H9 (cell line): ENCODE measurements at regions not wholly inside any gene's neighbourhood (a gene's known extent, or its start where the extent isn't known, plus 50 kb on each side); places are given as distances from the start of the nearest gene placed in this dataset.

ENCODE experiments used
- DNase-seq: peaks from one replicate; pipeline ENCODE4 v3.0.0-alpha.2; 2017
- H2AFZ ChIP-seq: one replicate; pipeline ENCODE4 v1.6.1; 2013; ENCODE audit warnings: mild to moderate bottlenecking, low read length, control low read depth, moderate library complexity
- H2AK5ac ChIP-seq: 2 replicates; pipeline ENCODE4 v1.6.1; 2013; ENCODE audit warnings: low read length, control low read depth, mixed read lengths; ENCODE audit not compliant: insufficient read length
- H2BK120ac ChIP-seq: one replicate; pipeline ENCODE4 v1.6.1; 2013; ENCODE audit warnings: low read depth, mild to moderate bottlenecking, low read length, control low read depth, inconsistent platforms; ENCODE audit not compliant: poor library complexity, severe bottlenecking
- H2BK12ac ChIP-seq: 2 replicates; pipeline ENCODE4 v1.6.1; 2013; ENCODE audit warnings: low read length, control low read depth, mixed read lengths, low read depth; ENCODE audit not compliant: insufficient read length
- H2BK15ac ChIP-seq: 2 replicates; pipeline ENCODE4 v1.6.1; 2013; ENCODE audit warnings: low read depth, low read length, control low read depth
- H2BK20ac ChIP-seq: one replicate; pipeline ENCODE4 v1.6.1; 2013; ENCODE audit warnings: low read depth, mild to moderate bottlenecking, low read length, control low read depth, inconsistent platforms; ENCODE audit not compliant: poor library complexity, severe bottlenecking
- H2BK5ac ChIP-seq: 2 replicates; pipeline ENCODE4 v1.6.1; 2013; ENCODE audit warnings: low read length, control low read depth, mixed read lengths; ENCODE audit not compliant: insufficient read length
- H3K14ac ChIP-seq: 2 replicates; pipeline ENCODE4 v1.6.1; 2013; ENCODE audit warnings: low read length, control low read depth; ENCODE audit not compliant: insufficient read depth
- H3K18ac ChIP-seq: 2 replicates; pipeline ENCODE4 v1.6.1; 2013; ENCODE audit warnings: low read depth, mild to moderate bottlenecking, mixed read lengths, low read length, control low read depth; ENCODE audit not compliant: insufficient read length
- H3K23ac ChIP-seq: 2 replicates; pipeline ENCODE4 v1.6.1; 2013; ENCODE audit warnings: low read length, control low read depth, mixed read lengths, low read depth; ENCODE audit not compliant: insufficient read length
- H3K23me2 ChIP-seq: 2 replicates; pipeline ENCODE4 v1.6.1; 2013; ENCODE audit warnings: low read depth, mild to moderate bottlenecking, mixed read lengths, low read length, control low read depth; ENCODE audit not compliant: insufficient read length, poor library complexity, severe bottlenecking
- H3K27ac ChIP-seq: 2 replicates; pipeline ENCODE4 v1.5.1; 2013; ENCODE audit warnings: low read length, control low read depth, mixed read lengths, low read depth; ENCODE audit not compliant: insufficient read length
- H3K27me3 ChIP-seq: 2 replicates; pipeline ENCODE4 v1.6.1; 2013; ENCODE audit warnings: low read length, control low read depth, inconsistent platforms; ENCODE audit not compliant: insufficient read depth
- H3K4ac ChIP-seq: 2 replicates; pipeline ENCODE4 v1.6.1; 2013; ENCODE audit warnings: low read depth, mild to moderate bottlenecking, control low read depth, inconsistent platforms, low read length, moderate library complexity
- H3K4me1 ChIP-seq: 2 replicates; pipeline ENCODE4 v1.6.1; 2013; ENCODE audit warnings: low read length, control low read depth, inconsistent platforms; ENCODE audit not compliant: insufficient read depth
- H3K4me2 ChIP-seq: 2 replicates; pipeline ENCODE4 v1.6.1; 2013; ENCODE audit warnings: low read length, control low read depth, mixed read lengths; ENCODE audit not compliant: insufficient read length, insufficient read depth
- H3K56ac ChIP-seq: 2 replicates; pipeline ENCODE4 v1.6.1; 2013; ENCODE audit warnings: low read depth, mild to moderate bottlenecking, mixed read lengths, low read length, control low read depth; ENCODE audit not compliant: insufficient read length
- H3K79me1 ChIP-seq: 2 replicates; pipeline ENCODE4 v1.6.1; 2013; ENCODE audit warnings: low read depth, mild to moderate bottlenecking, moderate library complexity, low read length, control low read depth, inconsistent platforms; ENCODE audit not compliant: insufficient read depth, poor library complexity, severe bottlenecking
- H3K79me2 ChIP-seq: 2 replicates; pipeline ENCODE4 v1.6.1; 2013; ENCODE audit warnings: low read length, control low read depth, inconsistent platforms; ENCODE audit not compliant: insufficient read depth
- H3K9ac ChIP-seq: 2 replicates; pipeline ENCODE4 v1.6.1; 2013; ENCODE audit warnings: low read length, control low read depth, mixed read lengths; ENCODE audit not compliant: insufficient read length; ENCODE audit errors: extremely low read depth
- H3K9me3 ChIP-seq: one replicate; pipeline ENCODE4 v1.6.1; 2013; ENCODE audit warnings: low read depth, low read length, inconsistent platforms; ENCODE audit not compliant: control insufficient read depth
- H3T11ph ChIP-seq: one replicate; pipeline ENCODE4 v1.6.1; 2013; ENCODE audit warnings: mild to moderate bottlenecking, low read length, control low read depth, inconsistent platforms
- H4K20me1 ChIP-seq: one replicate; pipeline ENCODE4 v1.6.1; 2013; ENCODE audit not compliant: control insufficient read depth, insufficient read length, insufficient read depth
- H4K5ac ChIP-seq: 2 replicates; pipeline ENCODE4 v1.6.1; 2013; ENCODE audit warnings: low read depth, mild to moderate bottlenecking, mixed read lengths, low read length, control low read depth; ENCODE audit not compliant: insufficient read length
- H4K8ac ChIP-seq: replicated peaks from 2 replicates; pipeline ENCODE4 v1.6.1; 2013; ENCODE audit warnings: low read length, control low read depth, mixed read lengths, low read depth; ENCODE audit not compliant: insufficient read length
- H4K91ac ChIP-seq: 2 replicates; pipeline ENCODE4 v1.6.1; 2013; ENCODE audit warnings: low read depth, mild to moderate bottlenecking, moderate library complexity, mixed read lengths, low read length, control low read depth; ENCODE audit not compliant: insufficient read length
- H3K27ac Mint-ChIP-seq, 3 experiments: 2 replicates in 2 of 3; 3 replicates in 1 of 3; pipeline ENCODE4 v1.8.0; 2020 to 2021; ENCODE audit warnings: mixed read lengths in 3 of 3, mild to moderate bottlenecking in 1 of 3, moderate library complexity in 1 of 3
- H3K27me3 Mint-ChIP-seq: 2 replicates; pipeline ENCODE4 v1.8.0; 2021; ENCODE audit warnings: low read depth, mild to moderate bottlenecking, moderate library complexity, mixed read lengths
- H3K36me3 Mint-ChIP-seq, 3 experiments: 2 replicates in 2 of 3; 3 replicates in 1 of 3; pipeline ENCODE4 v1.8.0; 2020 to 2021; ENCODE audit warnings: low read depth in 3 of 3, mixed read lengths in 3 of 3; ENCODE audit not compliant: insufficient read depth in 1 of 3
- H3K4me1 Mint-ChIP-seq, 2 experiments: 2 replicates each; pipeline ENCODE4 v1.8.0; 2020; ENCODE audit warnings: mixed read lengths in 2 of 2
- H3K4me3 Mint-ChIP-seq, 2 experiments: 2 replicates in 1 of 2; 3 replicates in 1 of 2; pipeline ENCODE4 v1.8.0; 2020 to 2021; ENCODE audit warnings: mild to moderate bottlenecking in 2 of 2, mixed read lengths in 2 of 2, moderate library complexity in 1 of 2
- H3K9me3 Mint-ChIP-seq, 2 experiments: 2 replicates in 1 of 2; 3 replicates in 1 of 2; pipeline ENCODE4 v1.8.0; 2020; ENCODE audit warnings: mild to moderate bottlenecking in 2 of 2, mixed read lengths in 2 of 2, moderate library complexity in 1 of 2
- WGBS: extraction: QIAGEN DNeasy Blood & Tissue Kit; methylation state at CpG from one replicate; pipeline ENCODE4 v1.1.7; 2013; ENCODE audit warnings: missing lambda C conversion rate, low lambda C conversion rate, mixed read lengths; ENCODE audit not compliant: insufficient read length; ENCODE audit errors: extremely low coverage; 5-methylcytosine and 5-hydroxymethylcytosine counted together
- TF ChIP-seq, protein P1 (sequence below): fragments of 200-600 bp; sonication (generic); conservative IDR thresholded peaks from 3 replicates; pipeline ENCODE4 v1.8.0; 2021; ENCODE audit warnings: antibody characterized with exemption, mild to moderate bottlenecking

DNA sequence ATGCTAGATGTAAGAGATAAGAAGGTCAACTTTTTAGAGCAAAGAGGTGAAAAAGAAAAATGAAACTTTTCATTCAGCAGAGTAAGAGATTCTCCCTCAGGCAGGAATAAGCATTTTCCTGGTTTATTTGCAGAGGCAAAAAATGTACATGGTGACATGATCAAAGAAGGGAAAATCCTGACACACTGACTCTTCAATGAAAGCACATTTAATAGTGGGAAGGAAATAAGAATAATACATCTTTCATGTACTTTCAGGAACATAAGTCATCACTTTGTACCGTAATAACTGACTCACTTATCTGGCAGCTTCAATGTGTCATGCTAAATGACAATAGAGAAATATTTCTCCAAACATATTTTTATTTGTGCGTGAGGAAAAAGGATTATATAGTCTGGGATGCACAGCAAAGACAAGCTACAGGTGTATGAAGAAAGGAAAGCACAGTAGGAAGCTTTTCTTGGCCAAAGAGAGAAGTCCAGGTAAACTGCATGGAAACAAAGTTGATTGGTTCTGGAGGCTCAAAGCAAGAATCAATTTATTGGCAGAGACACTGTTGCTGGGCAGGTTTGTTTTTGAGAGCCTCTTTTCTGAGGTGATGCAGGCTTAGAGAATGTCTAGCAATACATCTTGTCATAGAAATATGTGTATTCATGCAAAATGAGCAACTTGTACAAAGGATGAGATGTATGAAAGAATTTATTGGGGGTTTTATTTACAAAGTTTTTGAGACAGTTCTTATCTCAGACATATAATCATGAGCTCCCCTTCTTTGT is 1409.0 kb downstream of the PLA2G4A start:
- Histone ChIP-seq H2AFZ (no peak overlapping the region), H3K9ac (no peak overlapping the region), H2BK120ac (no peak overlapping the region), H3K79me1 (no peaks in the 10 kb centered on the region), H2BK12ac (no peak overlapping the region), H3K79me2 (no peaks in the 10 kb centered on the region), H3K27ac (no peak overlapping the region), H3K23ac (no peak overlapping the region), H3K4me1 (no peaks in the 10 kb centered on the region), H3K14ac (no peak overlapping the region), H4K91ac (no peak overlapping the region), H3K18ac (no peak overlapping the region), H2BK20ac (no peak overlapping the region), H2AK5ac (no peak overlapping the region), H4K5ac (no peak overlapping the region), H4K20me1 (no peaks in the 10 kb centered on the region), H3K4ac (no peak overlapping the region), H2BK15ac (no peak overlapping the region), H2BK5ac (no peak overlapping the region), H3K56ac (no peak overlapping the region), H3K23me2 (no peaks in the 10 kb centered on the region), H3K27me3 (no peaks in the 10 kb centered on the region), H4K8ac (no peak overlapping the region), H3K9me3 (no peaks in the 10 kb centered on the region), H3T11ph (no peak overlapping the region), H3K4me2 (no peak overlapping the region)
- H3K36me3 Mint-ChIP-seq = no peaks in the 10 kb centered on the region
- H3K4me1 Mint-ChIP-seq = 0 out of 4 replicates have a peak, but pooled peaks cover 0 to 2% of the 10 kb centered on the region in 2 experiments
- WGBS = no CpG with 5 or more reads among the region's 2 CpGs
- H3K27me3 Mint-ChIP-seq = no peaks in the 10 kb centered on the region
- H3K4me3 Mint-ChIP-seq = no peak overlapping the region
- no peak for DNase-seq
- H3K9me3 Mint-ChIP-seq = no peaks in the 10 kb centered on the region
- no peak overlapping the region for H3K27ac Mint-ChIP-seq
- TF ChIP-seq, protein P1, sequence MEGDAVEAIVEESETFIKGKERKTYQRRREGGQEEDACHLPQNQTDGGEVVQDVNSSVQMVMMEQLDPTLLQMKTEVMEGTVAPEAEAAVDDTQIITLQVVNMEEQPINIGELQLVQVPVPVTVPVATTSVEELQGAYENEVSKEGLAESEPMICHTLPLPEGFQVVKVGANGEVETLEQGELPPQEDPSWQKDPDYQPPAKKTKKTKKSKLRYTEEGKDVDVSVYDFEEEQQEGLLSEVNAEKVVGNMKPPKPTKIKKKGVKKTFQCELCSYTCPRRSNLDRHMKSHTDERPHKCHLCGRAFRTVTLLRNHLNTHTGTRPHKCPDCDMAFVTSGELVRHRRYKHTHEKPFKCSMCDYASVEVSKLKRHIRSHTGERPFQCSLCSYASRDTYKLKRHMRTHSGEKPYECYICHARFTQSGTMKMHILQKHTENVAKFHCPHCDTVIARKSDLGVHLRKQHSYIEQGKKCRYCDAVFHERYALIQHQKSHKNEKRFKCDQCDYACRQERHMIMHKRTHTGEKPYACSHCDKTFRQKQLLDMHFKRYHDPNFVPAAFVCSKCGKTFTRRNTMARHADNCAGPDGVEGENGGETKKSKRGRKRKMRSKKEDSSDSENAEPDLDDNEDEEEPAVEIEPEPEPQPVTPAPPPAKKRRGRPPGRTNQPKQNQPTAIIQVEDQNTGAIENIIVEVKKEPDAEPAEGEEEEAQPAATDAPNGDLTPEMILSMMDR = no peak
